GM21723 (cell line): ENCODE measurements at regions not wholly inside any gene's neighbourhood (a gene's known extent, or its start where the extent isn't known, plus 50 kb on each side); places are given as distances from the start of the nearest gene placed in this dataset.
"Not testable (repeated sequence)": the region's sequence is repeated elsewhere in the genome, so short reads cannot be mapped to it uniquely, and the experiment has no call there.

Experiments used
- ATAC-seq: cut with Tn5 transposase; IDR thresholded peaks from one replicate; pipeline ENCODE4 v1.9.1; 2021; ENCODE audit warnings: mild to moderate bottlenecking, moderate library complexity; ENCODE audit not compliant: unreplicated experiment

DNA sequence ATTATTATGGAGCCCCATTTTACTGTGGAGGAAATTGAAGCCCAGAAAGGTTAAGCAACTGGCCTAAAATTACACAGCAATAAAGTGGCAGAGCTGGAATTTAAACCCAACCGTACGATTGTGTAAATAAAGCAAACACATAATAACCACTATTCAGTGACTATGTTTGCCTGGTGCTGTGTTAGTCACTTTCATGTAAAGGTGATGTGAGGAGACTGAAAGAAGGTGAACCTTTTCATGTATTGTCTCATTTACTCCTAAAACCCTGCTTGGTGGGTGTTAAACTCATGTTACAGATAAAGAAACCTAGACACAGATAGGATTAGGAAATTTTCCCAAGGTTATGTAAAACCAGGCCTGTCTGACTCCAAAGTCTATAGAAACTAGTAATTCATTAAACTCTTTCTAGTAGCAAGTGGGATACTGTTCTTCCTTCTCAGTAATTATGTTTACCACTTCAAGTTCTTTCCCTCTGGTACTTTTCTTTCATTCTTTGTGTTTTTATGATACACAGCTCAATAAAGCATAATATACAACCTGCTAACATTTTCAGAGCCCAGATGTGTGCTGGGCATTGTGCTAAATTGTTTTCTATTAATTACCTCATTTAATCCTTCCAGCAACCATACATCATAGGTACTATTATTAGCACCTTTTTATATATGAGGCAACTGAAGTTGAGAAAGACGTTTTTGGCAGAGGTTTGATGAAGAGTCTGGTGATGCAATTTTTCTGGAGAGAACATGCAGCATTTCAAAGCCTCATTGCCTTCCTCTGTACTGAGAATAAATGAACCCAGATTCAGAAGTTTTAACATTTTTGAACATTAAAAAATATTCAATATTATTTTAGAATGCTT lies 202.7 kb downstream of the SPRY1 start:
- ATAC-seq = peak; percentile 16

DNA sequence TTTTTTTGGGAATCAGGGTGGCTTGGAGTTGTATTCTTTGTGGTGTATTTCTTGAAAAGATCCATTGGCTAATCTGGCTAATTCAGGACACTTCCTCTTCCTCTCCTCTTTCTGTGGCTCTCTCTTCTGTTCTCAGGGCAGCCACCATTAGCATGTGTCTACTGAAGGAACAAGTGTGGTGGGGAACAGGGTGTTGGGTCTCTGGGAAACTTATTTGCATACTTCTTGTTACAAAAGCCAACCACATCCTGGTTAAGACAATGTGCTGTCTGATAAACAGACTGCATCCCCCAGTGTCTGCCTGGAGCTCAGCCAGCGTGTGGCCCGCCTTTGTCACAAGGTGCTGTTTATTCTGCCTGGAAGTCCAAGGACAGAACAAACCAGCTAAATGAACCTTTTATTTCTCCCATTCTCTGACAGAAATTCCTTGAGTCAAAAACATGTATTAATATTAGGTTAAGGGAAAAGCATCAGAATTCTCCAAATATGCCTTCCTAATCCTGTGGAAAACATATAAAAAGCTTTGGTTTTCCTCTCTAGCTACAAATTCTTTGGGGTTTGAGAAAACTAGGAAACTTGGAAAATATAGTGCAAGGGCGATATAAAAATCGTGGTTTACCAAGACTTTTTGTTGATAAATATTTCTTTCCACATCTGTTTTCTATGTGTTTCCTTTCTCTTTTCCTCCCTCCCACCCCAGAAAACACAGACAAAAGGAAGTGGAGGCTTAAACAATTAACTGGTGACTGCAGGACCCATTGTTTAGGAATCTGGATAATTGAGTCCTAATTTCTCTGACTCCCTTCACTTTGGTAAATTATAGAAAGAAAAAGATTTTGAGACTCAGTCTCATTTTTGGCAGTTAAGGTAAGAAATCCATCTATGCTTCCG lies 203.6 kb downstream of the SPRY1 start:
- ATAC-seq = peak; percentile 100

GRCh38 chr4:123600987-123601904 lies 204.7 kb downstream of the SPRY1 start:
- ATAC-seq = no peak

GRCh38 chr4:123602007-123602406 lies 205.4 kb downstream of the SPRY1 start:
- ATAC-seq = no peak

- no peak for ATAC-seq
These were observed 206.6 kb downstream of the SPRY1 start for GRCh38 chr4:123603165-123603564.

DNA sequence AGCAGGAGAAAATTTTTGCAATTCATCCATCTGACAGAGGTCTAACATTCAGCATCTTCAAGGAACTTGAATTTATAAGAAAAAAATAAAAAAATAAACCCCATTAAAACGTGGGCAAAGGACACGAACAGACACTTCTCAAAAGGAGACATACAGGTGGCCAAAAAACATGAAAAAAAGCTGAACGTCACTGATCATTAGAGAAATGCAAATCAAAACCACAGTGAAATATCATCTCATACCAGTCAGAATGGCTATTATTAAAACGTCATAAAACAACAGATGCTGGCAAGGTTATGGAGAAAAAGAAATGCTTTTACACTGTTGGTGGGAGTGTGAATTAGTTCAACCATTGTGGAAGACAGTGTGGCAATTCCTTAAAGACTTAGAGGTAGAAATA lies 209.2 kb downstream of the SPRY1 start:
- not testable (repeated sequence) for ATAC-seq

- ATAC-seq = no peak
These were observed 209.7 kb downstream of the SPRY1 start for GRCh38 chr4:123606336-123606735.

DNA sequence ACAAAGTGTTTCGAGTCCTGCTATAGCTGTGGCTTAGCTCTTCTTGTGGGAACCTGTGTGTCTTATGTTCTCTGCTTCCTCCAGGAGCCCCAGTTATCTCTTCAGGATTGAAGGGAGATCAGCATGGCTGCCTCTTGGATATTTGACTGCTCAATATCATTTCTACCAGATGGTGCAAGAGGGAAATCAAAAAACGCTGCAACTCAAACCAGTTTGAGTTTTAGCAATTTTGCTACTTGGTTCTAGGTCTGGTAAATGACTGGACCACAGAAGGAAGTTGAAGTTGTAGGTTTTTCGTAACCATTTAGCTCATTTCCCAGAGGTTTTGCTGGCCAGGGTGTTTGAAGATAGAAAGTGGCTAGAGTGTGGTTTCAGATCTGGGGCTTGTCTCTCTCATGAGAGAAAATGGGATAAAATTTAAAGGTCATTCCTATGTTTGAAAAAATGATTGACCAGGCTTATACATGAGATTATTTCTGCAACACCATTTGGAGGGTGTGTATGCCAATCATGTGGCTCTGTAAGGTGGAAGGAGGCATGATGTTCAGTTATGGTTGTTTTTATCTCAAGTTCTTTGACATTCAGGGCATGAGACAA lies 210.4 kb downstream of the SPRY1 start:
- no peak for ATAC-seq

DNA sequence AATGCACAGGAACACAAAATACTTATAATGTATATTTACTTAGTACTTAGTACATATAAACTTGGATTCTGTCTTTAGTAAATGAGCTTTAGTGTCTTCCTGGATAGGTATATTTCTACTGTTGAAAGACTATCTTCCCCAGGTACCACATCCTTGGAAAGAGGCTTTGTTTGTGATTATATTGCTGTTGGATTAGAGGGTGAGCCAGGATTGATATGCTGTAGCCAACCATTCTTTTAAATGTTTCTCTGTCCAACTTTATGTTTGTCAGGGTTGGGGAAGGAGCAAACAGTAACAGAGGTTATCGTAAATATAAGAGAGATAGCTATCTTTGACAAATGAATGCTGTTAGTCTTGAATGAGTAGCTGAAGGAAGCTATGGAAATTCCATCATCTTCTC lies 213.2 kb downstream of the SPRY1 start:
- no peak for ATAC-seq

DNA sequence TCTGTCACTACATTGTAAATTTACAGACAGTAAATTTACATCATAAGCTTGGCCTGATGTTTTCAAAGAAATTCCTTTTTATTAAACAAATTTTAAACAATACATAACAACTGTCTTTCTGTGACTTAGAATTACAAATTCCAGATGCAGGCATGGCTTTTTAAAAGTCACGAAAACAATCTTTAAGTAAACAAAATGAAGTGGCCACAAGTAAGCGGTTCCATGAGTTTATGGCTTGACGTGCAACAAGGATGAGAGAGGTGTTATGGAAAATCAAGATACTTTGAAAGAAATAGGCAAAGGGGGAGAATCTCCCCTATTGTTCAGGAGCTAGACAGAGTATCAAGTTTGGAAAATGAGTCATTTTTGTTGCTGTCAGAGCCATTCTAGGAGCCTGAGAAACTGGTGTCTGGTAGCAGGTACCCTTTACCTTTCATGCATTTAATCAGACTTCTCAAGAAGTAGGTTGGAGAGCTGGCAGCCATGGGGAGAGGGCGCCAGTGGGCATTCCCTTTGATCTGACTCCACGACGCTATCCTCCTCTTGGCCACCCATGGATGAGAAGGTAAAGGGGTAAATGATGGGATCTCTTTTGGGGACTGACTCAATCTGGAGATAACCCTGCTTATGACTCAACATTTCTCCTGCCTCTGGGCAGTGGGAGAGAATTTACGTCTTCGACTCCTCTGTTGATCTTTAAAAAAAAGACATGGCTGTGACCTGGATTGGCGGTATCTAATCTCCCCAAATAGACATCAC lies 217.2 kb downstream of the SPRY1 start:
- ATAC-seq = no peak

- no peak for ATAC-seq
These were observed 219.3 kb downstream of the SPRY1 start for GRCh38 chr4:123615901-123616300.

GRCh38 chr4:123616951-123617461 lies 220.4 kb downstream of the SPRY1 start:
- ATAC-seq = no peak

DNA sequence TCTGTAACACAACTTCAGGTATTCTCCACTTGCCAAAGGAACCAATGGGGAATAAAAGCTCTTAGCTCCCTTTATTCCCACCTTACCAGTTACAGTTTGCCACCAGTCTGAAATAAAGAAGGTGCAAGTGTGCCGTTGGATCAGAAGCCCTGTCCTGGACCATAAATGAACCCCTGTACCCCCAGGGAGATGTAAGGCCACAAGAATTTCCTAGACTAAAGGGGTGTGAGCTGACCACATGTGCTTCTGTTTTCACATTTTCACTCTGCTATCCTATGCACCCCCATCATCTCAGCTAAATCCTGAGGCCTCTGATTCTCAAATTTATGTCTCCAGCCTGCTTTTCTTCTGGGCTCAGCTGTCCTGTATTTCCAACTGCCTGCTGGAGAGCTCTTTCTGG lies 221.2 kb downstream of the SPRY1 start:
- ATAC-seq = no peak

DNA sequence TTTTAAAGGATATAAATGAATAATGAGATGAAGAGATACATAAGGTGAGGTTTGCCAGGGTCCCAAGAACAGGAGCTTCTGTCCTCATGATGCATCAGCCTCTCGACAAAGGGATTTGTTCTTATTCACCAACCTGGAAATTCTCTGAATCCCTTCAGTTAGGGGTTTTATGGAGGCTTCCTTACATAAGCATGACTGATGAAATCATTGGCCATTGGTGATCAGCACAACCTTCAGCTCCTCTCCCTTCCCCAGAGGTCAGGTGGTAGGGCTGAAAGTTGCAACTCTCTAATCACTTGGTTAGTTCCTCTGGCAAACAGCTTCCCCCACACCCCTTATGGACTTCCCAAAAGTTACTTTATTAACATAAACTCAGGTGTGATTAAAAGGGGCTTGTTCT lies 222.0 kb downstream of the SPRY1 start:
- no peak for ATAC-seq

- ATAC-seq = no peak
These were observed 222.7 kb downstream of the SPRY1 start for GRCh38 chr4:123619326-123619725.

GRCh38 chr4:123619895-123620294 lies 223.3 kb downstream of the SPRY1 start:
- ATAC-seq = no peak

DNA sequence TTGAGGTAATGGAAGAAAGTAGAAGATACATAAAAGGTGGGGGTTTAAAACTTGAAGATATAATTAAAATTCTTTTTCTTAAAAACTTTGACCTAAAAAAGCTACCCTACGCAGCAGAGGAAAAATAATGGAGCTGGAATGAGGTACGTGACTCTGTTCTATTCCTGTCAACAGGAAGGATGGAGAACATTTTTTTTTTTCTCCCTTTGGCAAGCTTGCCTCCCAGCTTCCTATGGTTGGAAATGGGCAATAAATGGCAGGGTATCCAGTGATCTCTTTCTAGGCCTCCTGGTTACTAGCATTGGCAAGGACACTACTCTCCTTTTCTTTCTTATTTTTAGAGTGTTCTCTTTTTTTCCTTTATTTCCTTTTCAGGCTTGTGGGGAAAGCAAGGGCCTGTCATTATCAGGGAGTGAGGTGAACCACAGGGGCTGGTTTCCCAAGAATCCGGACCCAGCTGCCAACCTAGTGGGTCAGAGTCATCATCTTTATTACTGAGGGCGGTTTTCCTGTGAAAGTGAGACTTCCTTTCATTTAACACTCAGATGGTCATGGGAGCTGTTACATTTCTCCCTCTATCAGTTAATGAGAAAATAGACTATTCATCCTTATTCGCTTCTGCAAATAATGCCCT lies 224.6 kb downstream of the SPRY1 start:
- no peak for ATAC-seq

GRCh38 chr4:123622572-123622971 lies 226.0 kb downstream of the SPRY1 start:
- ATAC-seq = no peak

- ATAC-seq = no peak
These were observed 227.0 kb downstream of the SPRY1 start for GRCh38 chr4:123623611-123624010.
